Suppressor macrophage (primary cell): ENCODE measurements at regions not wholly inside any gene's neighbourhood (a gene's known extent, or its start where the extent isn't known, plus 50 kb on each side); places are given as distances from the start of the nearest gene placed in this dataset.
A peak's percentile ranks its signal among the peaks of the same experiment; 100 is the strongest.
"Not testable (repeated sequence)": the region's sequence is repeated elsewhere in the genome, so short reads cannot be mapped to it uniquely, and the experiment has no call there.

Experiments
- DNase-seq, 4 experiments: peaks; one replicate each; pipeline ENCODE4 v3.0.0-alpha.2; 2020 to 2022

DNA sequence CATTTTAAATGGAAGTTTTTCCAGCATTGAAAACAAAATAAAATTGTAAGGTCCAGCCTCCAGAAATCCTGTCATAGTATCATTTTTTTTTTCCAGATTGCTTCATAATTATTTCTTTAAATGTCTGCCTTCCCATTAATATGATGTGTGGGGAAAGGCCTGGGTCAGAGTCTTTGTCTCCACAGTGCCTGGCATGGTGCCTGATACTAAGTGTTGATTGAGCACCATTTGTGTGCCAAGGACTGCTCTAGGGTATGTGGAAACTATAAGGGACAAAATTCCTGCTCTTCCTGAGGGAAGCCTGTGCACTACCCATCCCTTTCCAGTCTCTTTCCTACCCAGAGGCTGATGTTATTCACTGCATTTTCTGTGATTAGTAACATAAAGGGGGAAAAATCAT is 53.1 kb upstream of the BEND4 start:
- no peak for DNase-seq

DNA sequence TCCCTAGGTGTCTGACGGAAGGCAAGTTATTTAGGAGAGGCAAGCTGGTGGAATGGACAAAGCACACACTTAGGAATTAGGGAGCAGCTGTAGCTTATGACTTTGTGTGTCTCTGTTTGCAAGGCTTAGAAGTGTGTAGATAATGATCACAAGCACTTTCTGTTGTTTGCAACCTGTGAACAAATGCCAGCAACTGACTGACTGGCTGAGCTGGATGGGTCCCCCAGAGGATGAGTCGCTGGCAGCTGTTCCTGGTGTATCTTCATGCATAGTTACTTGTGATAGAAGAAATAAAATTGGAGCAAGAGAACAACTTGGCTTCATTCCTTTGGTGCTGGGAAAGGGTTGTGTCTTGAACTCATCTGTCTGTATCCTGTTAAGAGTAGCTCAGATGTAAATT is 64.2 kb upstream of the BEND4 start:
- no peak for DNase-seq

DNA sequence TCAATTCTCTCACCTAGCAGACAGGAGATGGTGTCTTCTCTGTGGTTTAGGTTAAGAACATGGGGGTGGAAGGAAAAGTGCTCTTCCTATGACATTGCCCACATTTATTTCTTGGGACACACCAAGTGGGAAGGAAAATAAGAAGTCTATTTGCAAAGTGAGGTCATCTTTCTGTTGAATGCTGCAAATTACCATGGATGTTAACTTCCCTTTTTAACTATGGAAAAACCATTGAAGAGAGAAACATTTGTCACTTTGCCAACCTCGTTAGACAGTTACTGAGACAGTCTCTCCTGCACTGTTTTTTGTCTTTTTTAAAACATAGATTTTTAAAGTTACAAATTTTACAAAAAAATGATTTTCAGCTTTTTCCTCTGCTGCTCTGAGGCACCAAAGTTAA is 72.8 kb upstream of the BEND4 start:
- peak in 3 of 4 experiments; percentile 3 to 52 (median 37) for DNase-seq

DNA sequence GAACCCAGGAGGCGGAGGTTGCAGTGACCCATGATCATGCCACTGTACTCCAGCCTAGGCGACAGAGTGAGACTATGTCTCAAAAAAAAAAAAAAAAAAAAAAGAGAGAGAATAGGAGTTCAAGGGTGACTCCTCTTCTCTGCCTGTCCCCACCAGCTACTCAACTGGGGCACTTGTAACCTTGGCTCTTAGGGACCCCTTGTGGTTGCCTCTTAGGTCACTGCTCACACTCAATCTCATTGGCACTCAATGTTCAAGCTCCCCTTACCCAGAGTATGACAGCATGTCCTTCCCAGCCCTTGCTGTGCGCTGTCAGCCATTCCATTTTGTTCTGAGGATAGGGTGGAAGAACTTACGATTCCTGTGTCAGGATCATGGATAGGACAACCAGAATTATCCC is 82.4 kb upstream of the BEND4 start:
- DNase-seq, result no peak

GRCh38 chr4:42235304-42236021 is 83.0 kb upstream of the BEND4 start:
- no peak for DNase-seq

DNA sequence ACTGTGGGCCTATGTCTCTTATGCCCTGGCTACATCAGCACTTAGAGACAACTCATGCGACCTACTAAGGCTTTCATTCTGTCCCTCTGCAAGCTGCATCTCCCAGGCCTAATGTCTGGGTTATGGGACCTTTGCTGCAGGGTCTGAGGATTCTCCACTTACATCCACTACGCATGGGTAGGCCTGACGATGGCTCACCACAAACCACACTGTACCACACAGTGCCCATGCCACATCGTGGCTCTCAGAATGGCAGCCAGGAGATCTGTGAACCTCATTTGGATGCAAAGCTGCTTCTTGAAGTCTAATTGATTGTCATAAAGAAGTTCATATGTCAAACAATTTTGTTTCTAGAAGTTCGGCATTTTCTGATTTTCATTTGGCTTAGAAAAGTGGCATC is 84.6 kb upstream of the BEND4 start:
- DNase-seq, result no peak

GRCh38 chr4:42237451-42237850 is 85.0 kb upstream of the BEND4 start:
- no peak for DNase-seq

GRCh38 chr4:42248972-42249371 is 96.5 kb upstream of the BEND4 start:
- no peak for DNase-seq

DNA sequence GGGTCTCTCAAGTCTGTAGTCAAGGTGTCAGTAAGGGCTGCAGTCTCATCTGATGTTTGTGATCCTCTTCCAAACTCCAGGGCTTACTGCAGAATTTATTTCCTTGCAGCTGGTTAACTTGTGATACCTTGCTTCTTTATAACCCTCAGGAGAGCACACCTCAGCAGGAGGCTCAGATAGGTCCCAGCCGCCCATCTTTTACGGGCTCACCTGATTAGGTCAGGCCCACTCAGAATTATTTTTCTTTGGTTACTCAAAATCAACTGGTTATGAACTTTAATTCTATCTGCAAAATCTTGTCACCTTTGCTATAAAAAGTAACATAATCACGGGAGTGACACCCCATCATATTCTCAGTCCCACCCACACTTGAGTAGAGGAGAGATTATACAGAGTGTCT is 99.9 kb upstream of the BEND4 start:
- no peak for DNase-seq

DNA sequence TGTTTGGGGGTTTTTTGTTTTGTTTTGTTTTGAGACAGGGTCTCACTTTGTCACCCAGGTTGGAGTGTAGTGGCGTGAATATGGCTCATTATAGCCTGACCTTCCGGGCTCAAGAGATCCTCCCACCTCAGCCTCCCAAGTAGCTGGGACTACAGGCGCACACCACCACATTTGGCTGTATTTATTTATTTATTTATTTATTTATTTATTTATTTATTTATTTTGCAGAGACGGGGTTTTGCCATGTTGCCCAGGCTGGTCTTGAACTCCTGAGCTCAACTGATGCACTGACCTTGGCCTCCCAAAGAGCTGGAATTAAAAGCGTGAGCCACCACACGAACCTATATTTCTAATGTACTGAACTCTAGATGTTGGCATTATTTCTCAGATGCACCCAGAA is 105.2 kb upstream of the BEND4 start:
- DNase-seq, result not testable (repeated sequence)

GRCh38 chr4:42262701-42263490 is 110.4 kb upstream of the BEND4 start:
- DNase-seq, result no peak

DNA sequence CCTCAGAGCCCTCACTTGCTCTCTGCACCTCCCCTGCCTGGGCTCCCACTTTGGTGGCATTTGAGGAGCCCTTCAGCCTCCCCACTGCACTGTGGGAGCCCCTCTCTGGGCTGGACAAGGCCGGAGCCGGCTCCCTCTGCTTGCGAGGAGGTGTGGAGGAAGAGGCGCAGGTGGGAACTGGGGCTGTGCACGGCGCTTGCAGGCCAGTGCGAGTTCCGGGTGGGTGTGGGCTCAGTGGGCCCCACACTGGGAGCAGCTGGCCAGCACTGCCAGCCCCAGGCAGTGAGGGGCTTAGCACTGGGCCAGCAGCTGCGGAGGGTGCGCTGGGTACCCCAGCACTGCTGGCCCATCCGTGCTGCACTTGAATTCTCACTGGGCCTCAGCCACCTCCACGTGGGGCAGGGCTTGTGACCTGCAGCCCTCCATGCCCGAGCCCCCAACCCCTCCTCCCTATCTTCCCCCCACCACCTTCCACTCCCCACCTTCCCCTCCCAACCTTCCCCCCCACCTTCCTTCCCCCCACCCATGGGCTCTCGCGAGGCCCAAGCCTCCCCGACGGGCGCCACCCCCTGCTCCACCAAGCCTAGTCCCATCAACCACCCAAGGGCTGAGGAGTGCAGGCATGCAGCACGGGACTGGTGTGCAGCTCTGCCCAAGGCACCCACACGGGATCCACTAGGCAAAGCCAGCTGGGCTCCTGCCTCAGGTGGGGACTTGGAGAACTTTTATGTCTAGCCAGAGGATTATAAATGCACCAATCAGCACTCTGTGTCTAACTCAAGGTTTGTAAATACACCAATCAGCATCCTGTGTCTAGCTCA is 113.5 kb upstream of the BEND4 start:
- DNase-seq, result no peak

DNA sequence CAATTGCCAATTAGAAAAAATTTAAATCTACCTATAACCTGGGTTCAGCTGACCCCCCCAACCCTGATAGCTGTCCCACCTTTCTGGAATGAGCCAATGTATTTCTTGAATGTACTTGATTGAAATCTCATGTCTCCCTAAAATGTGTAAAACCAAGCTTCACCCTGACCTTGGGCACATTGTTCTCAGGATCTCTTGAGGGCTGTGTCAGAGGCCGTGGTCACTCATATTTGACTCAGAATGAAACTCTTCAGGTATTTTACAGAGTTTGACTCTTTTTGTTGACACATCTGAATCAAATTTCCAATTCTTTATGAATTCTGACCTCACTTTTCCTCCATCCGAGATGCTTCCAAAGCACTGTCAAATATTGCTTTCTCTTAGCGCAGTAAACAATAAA is 115.3 kb upstream of the BEND4 start:
- DNase-seq, result no peak

- no peak for DNase-seq
Measured at GRCh38 chr4:42268824-42269223, 116.4 kb upstream of the BEND4 start.

DNA sequence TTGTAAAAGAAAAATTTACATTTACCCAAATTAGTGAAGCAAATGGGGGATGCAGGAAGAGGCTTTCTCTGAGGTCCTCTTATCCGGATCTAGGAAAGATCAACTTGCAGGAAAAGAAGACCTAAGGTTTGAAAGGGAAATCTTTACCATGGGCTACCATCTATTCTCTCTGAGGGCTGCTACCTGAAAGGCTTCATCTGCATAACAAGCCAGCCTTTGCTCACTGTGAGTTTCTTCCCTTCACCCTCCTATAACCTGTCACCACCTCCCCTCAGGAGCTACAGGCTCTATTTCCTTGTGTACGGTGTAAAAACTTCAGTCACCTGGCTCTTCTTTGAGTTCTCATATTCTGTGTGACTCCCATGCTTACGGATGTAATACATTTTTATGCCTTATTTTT is 118.6 kb upstream of the BEND4 start:
- DNase-seq, result no peak

GRCh38 chr4:42277291-42277690 is 120.0 kb upstream of the SHISA3 start:
- no peak for DNase-seq

GRCh38 chr4:42278709-42279324 is 118.5 kb upstream of the SHISA3 start:
- DNase-seq, result no peak

DNA sequence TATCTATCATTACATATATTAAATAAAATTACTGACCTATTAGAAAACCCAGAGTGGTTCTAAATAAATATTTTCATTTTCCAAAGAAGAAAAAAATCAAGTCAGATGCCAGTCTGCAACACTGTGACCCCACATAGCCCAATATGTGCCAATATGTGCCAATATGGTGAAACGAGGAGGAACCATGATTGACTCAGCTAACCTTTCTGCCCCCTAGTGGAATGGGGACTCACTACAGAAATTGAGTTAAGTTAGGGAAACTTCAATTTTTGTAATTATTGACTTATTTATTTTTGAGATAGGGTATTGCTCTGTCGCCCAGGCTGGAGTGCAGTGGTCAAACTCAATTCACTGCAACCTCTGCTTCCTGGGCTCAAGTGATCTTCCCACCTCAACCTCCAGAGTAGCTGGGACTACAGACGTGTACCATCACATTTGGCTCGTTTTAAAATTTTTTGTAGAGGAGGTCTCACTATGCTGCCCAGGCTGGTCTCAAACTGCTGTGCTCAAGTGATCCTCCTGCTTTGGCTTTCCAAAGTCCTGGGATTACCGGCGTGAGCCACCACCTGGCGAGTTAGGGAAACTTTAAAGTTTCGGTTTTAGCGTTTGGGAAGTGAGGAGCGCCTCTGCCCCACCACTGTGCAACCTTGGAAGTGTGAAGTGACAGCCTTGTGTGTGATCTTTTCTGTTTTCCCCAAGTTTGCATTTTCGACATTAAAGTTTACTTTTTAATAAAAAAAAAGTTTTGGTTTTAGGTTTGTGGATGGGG is 116.8 kb upstream of the SHISA3 start:
- DNase-seq, result peak; percentile 66 to 77 (median 68)

- DNase-seq, result no peak
Measured at GRCh38 chr4:42281324-42282020, 115.8 kb upstream of the SHISA3 start.

DNA sequence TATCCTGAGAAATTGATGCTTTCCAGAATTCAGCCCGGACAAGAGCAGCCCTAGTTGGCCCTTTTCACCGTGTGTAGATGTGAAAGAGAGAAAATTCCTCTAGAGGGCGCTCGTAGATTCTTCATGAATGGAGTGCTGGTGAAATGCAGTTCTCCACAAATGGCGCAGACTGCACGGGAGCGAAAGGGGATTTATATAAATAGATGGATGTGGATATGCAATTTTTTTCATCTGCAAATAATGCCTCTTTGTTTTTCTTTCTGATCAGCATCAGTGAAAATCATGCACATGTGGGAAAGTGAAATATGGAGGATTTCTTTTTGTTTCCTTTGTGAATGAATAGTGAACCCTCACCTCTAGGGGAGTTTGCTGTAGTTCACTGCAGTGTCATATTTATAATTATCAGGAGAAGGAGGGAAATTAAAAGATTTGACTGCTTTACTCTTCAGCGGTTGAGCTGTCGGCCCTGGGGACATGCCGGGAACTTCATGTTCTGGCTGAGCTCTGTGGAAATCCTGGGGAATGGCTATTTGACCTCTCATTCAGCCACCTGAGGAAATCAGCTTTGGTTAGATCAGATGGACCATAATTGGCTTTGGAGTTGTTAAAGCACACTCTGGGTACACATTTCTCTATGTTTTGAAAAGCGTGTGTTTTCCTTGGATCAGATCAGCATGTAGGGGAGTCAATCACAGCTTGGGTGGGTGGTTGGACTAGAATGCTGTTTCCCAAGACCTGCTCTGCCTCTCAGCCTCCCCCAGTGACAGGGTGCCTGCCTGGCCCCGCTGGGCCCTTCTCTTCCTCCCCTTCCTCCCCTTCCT is 115.0 kb upstream of the SHISA3 start:
- peak; percentile 70 to 87 (median 75) for DNase-seq

- no peak for DNase-seq
Measured at GRCh38 chr4:42284030-42284429, 113.3 kb upstream of the SHISA3 start.
